ENCODE measurements at regions not wholly inside any gene's neighbourhood (a gene's known extent, or its start where the extent isn't known, plus 50 kb on each side); places are given as distances from the start of the nearest gene placed in this dataset.
A peak's percentile ranks its signal among the peaks of the same experiment; 100 is the strongest.

- no peak for DNase-seq (ENCODE audit: low read depth)
Measured at GRCh38 chr6:157769776-157770426, 53.1 kb upstream of the SNX9 start.

GRCh38 chr6:157770946-157771345, 52.1 kb upstream of the SNX9 start:
- peak; percentile 24 for DNase-seq (ENCODE audit: low read depth)

DNA sequence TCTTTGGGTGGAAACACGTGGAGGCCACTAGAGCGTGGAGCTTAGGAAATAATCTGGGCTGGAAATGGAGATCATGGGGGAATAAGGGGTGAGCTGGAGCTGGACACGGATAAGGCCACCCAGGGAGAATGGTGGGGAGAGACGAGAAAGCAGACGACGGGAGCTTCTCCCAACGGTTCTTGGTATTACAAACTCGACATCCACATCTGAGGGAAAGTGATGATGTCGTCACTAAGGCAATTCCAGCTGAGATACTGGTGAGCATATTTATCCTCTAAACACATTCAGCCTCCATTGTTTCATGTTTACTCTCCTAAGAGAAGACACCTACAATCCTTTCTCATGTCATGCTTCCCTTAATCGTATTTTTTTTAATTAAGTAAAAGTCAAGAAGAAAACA, 50.2 kb upstream of the SNX9 start:
- no peak for DNase-seq (ENCODE audit: low read depth)
